HL-60 (cell line): ENCODE measurements at regions not wholly inside any gene's neighbourhood (a gene's known extent, or its start where the extent isn't known, plus 50 kb on each side); places are given as distances from the start of the nearest gene placed in this dataset.

Experiments used
- GABPA ChIP-seq: IDR thresholded peaks from 2 replicates; pipeline ENCODE4 v1.6.1; 2012; ENCODE audit warnings: low read depth
- POLR2AphosphoS5 ChIP-seq: IDR thresholded peaks from 2 replicates; pipeline ENCODE4 v1.6.1; 2012; ENCODE audit warnings: low read depth
- TF ChIP-seq, protein P1 (sequence below): IDR thresholded peaks from one replicate; pipeline ENCODE4 v1.5.1; 2011; ENCODE audit warnings: low read length, control low read depth, inconsistent platforms; ENCODE audit not compliant: insufficient read depth
- TF ChIP-seq, protein P2 (sequence below): IDR thresholded peaks from 2 replicates; pipeline ENCODE4 v1.6.1; 2012; ENCODE audit warnings: low read depth; ENCODE audit not compliant: insufficient replicate concordance

DNA sequence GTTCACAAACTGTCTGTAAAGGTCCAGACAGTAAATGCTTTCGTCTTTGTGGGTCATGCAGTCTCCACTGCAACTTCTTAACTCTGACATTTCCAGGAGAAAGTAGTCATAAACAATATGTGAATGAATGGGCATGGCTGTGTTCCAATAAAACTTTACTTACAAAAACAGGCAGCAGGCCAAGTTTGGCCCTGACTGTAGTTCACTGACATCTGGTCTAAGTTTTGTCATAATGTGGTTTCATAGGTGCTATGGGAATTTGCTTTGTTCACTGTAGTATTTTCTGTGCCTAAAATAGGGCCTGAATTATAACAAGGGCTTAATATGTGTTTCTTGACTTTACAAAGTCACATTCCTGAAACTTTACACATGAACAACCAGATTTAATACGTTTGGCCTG lies 186.0 kb upstream of the KBTBD8 start:
- TF ChIP-seq, protein P1, sequence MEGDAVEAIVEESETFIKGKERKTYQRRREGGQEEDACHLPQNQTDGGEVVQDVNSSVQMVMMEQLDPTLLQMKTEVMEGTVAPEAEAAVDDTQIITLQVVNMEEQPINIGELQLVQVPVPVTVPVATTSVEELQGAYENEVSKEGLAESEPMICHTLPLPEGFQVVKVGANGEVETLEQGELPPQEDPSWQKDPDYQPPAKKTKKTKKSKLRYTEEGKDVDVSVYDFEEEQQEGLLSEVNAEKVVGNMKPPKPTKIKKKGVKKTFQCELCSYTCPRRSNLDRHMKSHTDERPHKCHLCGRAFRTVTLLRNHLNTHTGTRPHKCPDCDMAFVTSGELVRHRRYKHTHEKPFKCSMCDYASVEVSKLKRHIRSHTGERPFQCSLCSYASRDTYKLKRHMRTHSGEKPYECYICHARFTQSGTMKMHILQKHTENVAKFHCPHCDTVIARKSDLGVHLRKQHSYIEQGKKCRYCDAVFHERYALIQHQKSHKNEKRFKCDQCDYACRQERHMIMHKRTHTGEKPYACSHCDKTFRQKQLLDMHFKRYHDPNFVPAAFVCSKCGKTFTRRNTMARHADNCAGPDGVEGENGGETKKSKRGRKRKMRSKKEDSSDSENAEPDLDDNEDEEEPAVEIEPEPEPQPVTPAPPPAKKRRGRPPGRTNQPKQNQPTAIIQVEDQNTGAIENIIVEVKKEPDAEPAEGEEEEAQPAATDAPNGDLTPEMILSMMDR = no peak
- TF ChIP-seq, protein P2, sequence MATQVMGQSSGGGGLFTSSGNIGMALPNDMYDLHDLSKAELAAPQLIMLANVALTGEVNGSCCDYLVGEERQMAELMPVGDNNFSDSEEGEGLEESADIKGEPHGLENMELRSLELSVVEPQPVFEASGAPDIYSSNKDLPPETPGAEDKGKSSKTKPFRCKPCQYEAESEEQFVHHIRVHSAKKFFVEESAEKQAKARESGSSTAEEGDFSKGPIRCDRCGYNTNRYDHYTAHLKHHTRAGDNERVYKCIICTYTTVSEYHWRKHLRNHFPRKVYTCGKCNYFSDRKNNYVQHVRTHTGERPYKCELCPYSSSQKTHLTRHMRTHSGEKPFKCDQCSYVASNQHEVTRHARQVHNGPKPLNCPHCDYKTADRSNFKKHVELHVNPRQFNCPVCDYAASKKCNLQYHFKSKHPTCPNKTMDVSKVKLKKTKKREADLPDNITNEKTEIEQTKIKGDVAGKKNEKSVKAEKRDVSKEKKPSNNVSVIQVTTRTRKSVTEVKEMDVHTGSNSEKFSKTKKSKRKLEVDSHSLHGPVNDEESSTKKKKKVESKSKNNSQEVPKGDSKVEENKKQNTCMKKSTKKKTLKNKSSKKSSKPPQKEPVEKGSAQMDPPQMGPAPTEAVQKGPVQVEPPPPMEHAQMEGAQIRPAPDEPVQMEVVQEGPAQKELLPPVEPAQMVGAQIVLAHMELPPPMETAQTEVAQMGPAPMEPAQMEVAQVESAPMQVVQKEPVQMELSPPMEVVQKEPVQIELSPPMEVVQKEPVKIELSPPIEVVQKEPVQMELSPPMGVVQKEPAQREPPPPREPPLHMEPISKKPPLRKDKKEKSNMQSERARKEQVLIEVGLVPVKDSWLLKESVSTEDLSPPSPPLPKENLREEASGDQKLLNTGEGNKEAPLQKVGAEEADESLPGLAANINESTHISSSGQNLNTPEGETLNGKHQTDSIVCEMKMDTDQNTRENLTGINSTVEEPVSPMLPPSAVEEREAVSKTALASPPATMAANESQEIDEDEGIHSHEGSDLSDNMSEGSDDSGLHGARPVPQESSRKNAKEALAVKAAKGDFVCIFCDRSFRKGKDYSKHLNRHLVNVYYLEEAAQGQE = no peak
- TF ChIP-seq GABPA = no peak
- TF ChIP-seq POLR2AphosphoS5 = no peak
